SK-N-MC (cell line): ENCODE measurements at regions not wholly inside any gene's neighbourhood (a gene's known extent, or its start where the extent isn't known, plus 50 kb on each side); places are given as distances from the start of the nearest gene placed in this dataset.

Experiments used
- EZH2 ChIP-seq: fragments of 200-600 bp; sonication (generic); IDR thresholded peaks from one replicate; pipeline ENCODE4 v1.6.1; 2017; ENCODE audit warnings: antibody characterized with exemption
- POLR2AphosphoS5 ChIP-seq: IDR thresholded peaks from 2 replicates; pipeline ENCODE4 v1.6.1; 2012; ENCODE audit warnings: mild to moderate bottlenecking, low read depth, low read length, borderline replicate concordance

GRCh38 chr3:80898211-80898610 lies 863.2 kb downstream of the GBE1 start:
- TF ChIP-seq EZH2 = no peak
- TF ChIP-seq POLR2AphosphoS5 = no peak
